Body of pancreas (tissue), 4 donors: ENCODE measurements at regions not wholly inside any gene's neighbourhood (a gene's known extent, or its start where the extent isn't known, plus 50 kb on each side); places are given as distances from the start of the nearest gene placed in this dataset.

ENCODE experiments used
- POLR2A ChIP-seq, 3 donors: fragments of 450-650 bp; IDR thresholded peaks; one replicate each; pipeline ENCODE4 v1.6.1; 2016; ENCODE audit warnings: antibody characterized with exemption in 3 of 3, mild to moderate bottlenecking in 2 of 3
- TF ChIP-seq, protein P1 (sequence below), 7 experiments: fragments of 450-650 bp in 4 of 7; fragments of 200-600 bp in 3 of 7; sonication (generic) in 3 of 7; IDR thresholded peaks; one replicate each; pipeline ENCODE4 v1.5.1; 2016 to 2019; ENCODE audit warnings: antibody characterized with exemption in 7 of 7

DNA sequence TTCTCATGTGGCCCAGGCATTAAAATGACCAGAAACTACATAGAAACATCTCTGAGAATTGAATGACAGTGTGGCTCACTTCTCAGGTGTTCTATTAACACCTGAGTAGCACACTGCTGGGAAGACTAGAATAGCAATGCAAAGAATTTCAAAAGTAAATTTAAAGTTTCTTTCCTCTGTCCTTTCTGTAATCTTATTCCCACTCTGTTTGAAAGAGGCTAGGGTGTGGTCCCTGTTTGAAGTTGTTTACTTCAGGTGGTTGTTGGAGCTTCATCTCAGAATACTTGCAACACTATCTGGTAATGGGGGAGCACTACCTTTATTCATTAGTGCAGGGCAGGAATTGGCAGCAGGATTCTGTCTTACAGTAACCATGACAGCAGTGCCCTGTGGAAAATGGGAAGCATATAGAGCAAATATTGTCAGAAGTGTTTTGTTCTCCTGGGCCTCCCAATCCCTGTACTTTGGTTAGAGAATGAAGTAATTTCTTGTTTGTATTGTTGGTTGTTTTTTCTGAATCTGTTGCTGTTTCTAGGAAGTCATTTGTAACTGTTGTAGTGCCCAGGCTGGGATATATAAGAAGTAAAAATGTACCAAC is 1210.2 kb upstream of the ATXN8OS start:
- TF ChIP-seq POLR2A (IDR thresholded peaks at IDR 0.05): no peak
- TF ChIP-seq, protein P1, sequence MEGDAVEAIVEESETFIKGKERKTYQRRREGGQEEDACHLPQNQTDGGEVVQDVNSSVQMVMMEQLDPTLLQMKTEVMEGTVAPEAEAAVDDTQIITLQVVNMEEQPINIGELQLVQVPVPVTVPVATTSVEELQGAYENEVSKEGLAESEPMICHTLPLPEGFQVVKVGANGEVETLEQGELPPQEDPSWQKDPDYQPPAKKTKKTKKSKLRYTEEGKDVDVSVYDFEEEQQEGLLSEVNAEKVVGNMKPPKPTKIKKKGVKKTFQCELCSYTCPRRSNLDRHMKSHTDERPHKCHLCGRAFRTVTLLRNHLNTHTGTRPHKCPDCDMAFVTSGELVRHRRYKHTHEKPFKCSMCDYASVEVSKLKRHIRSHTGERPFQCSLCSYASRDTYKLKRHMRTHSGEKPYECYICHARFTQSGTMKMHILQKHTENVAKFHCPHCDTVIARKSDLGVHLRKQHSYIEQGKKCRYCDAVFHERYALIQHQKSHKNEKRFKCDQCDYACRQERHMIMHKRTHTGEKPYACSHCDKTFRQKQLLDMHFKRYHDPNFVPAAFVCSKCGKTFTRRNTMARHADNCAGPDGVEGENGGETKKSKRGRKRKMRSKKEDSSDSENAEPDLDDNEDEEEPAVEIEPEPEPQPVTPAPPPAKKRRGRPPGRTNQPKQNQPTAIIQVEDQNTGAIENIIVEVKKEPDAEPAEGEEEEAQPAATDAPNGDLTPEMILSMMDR (IDR thresholded peaks at IDR 0.05): no peak
